ENCODE measurements at regions not wholly inside any gene's neighbourhood (a gene's known extent, or its start where the extent isn't known, plus 50 kb on each side); places are given as distances from the start of the nearest gene placed in this dataset.
A peak's percentile ranks its signal among the peaks of the same experiment; 100 is the strongest.
"Not testable (repeated sequence)": the region's sequence is repeated elsewhere in the genome, so short reads cannot be mapped to it uniquely, and the experiment has no call there.

DNA sequence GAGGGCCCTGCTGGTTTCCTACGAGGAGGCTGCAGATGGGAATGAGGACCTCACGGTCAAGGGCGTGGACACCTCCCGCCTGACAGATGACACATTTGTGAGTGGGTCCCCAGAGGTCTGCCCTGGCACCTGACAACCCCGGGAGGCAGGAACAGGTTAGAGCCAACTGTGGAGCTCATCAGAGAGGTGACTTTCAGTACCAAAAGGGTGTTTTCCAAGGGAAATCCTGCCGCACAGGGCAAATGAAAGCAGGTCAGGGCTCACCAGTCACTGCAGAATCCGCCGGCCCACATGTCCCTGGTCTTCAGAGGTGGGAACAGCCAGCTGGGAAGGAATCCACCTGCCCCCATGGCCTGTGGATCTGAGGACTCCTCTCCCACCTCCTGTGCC lies 176.9 kb downstream of the NPIPB11 start:
- not testable (repeated sequence) for DNase-seq; H3K9me3 Mint-ChIP-seq; H3K4me3 Mint-ChIP-seq; ATAC-seq (ENCODE audit: low read depth in 2 of 2); H3K27me3 Mint-ChIP-seq
- Mint-ChIP-seq H3K36me3 (peaks cover 0 to 15% of the 10 kb centered on the region in 2 donors), H3K27ac (peak overlapping the region in 2 of 6 donors; percentile 30 to 34), H3K4me1 (peaks cover 13 to 18% (median 14%) of the 10 kb centered on the region in 3 donors)

DNA sequence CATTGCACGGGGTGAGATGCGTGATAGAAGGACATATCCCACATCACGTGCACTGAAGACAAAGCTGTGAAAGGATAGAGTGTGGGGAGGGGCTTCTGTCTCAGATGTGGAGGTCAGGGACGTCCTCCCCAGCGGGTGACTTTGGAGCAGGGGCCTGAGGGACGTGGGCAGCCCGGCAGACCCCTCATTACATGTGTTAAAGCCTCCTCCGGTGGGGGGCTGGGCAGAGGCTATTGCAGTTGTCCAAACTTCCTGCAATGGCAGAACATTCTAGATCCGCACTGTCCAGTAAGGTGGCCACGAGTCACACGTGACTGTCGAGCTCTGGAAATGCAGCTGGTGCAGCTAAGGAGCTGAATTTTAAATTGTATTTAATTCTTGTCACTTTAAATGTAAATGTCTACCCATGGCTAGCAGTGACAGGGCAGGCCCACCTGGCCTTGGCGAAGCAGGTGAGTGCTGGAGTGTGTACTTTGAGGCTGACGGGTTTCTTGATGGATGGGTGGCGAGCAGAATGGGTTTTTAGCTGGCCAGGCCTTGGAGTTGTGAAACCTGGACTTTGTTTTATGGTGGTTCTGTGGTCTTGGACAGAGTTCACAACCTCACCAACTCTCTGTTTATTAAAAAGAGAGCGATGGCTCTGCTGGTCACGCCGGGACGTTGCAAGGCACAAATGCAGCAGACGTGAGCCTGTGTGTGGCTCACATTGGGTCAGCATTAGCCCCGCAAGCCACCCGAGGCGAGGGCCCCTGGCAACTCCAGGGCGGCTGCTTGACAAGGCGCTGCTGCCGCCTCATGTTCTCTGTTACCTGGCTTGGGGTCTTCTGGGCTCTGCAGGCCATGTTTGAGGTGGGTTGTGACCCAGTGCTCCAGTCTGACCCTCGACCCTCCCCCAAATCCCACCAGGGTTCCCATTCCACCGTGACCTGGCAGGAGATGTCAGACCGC lies 177.6 kb downstream of the NPIPB11 start:
- not testable (repeated sequence) for H3K36me3 Mint-ChIP-seq, H3K4me3 Mint-ChIP-seq

DNA sequence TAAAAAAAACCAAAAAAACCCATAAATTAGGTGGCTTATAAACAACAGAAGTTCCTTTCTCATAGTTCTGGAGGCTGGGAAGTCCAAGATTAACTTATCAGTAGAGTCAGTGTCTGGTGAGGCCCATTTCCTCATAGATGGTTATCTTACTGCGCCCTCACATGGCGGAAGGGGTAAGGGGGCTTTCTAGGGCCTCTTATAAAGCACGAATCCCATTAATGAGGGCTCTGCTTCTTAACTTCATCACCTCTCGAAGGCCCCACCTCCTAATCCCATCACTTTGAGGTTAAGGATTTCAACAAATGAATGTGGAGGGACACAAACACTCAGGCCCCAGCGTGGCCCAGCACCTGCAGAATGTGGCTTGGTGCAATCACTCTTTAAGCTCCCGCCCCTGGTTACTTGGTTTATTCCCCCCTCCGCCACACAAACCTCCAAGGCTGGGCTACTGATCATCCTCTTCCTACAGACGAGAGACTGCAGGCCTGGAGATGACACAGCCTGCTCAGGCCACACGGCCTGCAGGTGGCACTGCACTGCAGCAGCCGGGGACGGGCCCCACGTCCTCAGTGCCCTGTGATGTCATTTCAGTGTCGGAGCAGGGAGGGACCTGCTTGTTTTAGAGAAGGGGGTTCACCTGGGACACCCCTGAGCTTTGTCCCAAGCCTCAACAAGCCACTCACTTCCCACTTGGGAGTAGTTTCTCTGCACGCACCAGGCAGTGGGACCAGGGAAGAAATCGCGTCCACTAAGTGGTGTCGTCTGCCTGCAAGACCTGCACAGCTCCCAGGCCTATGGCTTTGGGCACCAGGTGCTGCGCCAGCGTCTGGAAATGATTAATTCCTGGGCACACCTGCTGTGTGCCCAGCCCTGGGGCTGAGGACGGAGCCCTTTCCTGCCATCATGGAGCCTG lies 178.5 kb downstream of the NPIPB11 start:
- ATAC-seq (ENCODE audit: low read depth in 2 of 2) (peak; percentile 99 to 100), DNase-seq (peak; percentile 55)
- not testable (repeated sequence) for H3K36me3 Mint-ChIP-seq, H3K9me3 Mint-ChIP-seq, H3K27me3 Mint-ChIP-seq, H3K4me3 Mint-ChIP-seq
- Mint-ChIP-seq H3K4me1 (peaks cover 9 to 18% (median 13%) of the 10 kb centered on the region in 3 donors), H3K27ac (peak overlapping the region in 2 of 6 donors; percentile 21 to 47)

More for the DNA sequence above, 177.6 kb downstream of the NPIPB11 start:
- H3K27me3 Mint-ChIP-seq; DNase-seq; H3K9me3 Mint-ChIP-seq; ATAC-seq (ENCODE audit: low read depth in 2 of 2): not testable (repeated sequence)
- H3K4me1 Mint-ChIP-seq, result peaks cover 9 to 18% (median 13%) of the 10 kb centered on the region in 3 donors
- H3K27ac Mint-ChIP-seq, result peak overlapping the region in 2 of 6 donors; percentile 21 to 47

DNA sequence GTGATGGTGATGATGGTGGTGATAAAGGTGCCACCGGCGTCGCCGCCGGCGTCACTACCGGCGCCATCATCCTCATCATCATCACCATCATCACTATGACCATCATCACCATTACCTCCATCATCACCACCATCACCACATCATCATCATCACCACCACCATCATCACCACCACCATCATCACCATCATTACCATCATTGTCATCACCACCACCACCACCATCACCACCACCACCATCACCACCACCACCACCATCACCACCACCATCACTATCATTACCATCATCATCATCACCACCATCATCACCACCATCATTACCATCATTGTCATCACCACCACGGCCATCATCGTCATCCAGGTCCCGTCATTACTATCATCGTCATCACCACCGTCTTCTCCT lies 179.7 kb downstream of the NPIPB11 start:
- H3K27ac Mint-ChIP-seq, result peak overlapping the region in 1 of 6 donors; percentile 82
- peak overlapping the region in 1 of 8 donors; percentile 60 for H3K4me3 Mint-ChIP-seq
- peaks cover 0 to 17% of the 10 kb centered on the region in 2 donors for H3K36me3 Mint-ChIP-seq
- no peak for ATAC-seq (ENCODE audit: low read depth in 2 of 2)
- H3K27me3 Mint-ChIP-seq, result no peaks in the 10 kb centered on the region
- peaks cover 9 to 18% (median 13%) of the 10 kb centered on the region in 3 donors for H3K4me1 Mint-ChIP-seq
- DNase-seq, result no peak
- peaks cover 0 to 3% (median 0%) of the 10 kb centered on the region in 7 donors for H3K9me3 Mint-ChIP-seq

DNA sequence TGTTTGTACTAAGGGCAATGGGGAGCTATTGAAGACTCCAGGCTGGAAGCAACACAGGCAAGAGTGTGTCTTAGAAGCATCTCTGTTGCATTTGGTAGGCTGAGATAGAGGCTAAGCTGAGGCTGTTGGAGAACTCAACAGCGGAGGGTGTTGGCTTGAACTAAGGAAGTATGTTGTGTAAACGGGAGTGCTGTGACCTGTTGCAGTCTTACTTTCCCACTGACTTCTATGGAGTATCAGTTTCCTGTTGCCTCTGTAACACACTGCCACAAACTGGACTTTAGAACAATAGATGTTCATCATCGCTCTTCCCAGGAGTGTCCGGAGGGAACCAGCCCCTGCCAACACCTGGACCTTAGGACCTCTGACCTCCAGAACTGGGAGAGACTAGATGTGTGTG lies 181.8 kb downstream of the NPIPB11 start:
- not testable (repeated sequence) for H3K9me3 Mint-ChIP-seq; DNase-seq; ATAC-seq (ENCODE audit: low read depth in 2 of 2); H3K27ac Mint-ChIP-seq; H3K4me3 Mint-ChIP-seq; H3K27me3 Mint-ChIP-seq
- Mint-ChIP-seq H3K4me1 (peaks cover 9 to 18% (median 13%) of the 10 kb centered on the region in 3 donors), H3K36me3 (peaks cover 0 to 23% of the 10 kb centered on the region in 2 donors)

DNA sequence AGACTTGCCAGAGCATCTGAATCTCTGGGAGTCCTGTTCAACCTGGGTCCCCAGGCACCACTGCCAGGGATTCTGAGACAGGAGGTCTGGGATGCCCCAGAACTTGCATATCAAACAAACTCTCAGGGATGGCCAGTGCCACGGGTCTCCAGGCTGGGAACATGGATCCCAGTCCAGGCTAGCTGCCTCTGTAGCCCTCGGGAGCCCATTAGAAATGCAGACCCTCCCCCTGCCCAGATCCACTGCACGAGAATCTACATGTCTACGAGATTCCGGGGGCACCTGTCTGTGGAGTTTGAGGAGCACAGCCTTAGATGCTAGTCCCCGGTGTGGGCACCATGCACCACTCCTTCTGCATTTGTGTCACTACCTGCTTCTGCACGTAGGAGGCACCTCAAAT lies 183.9 kb downstream of the NPIPB11 start:
- H3K4me1 Mint-ChIP-seq; H3K27ac Mint-ChIP-seq; H3K4me3 Mint-ChIP-seq; H3K9me3 Mint-ChIP-seq; ATAC-seq (ENCODE audit: low read depth in 2 of 2); H3K27me3 Mint-ChIP-seq; DNase-seq: not testable (repeated sequence)
- peaks cover 0 to 34% of the 10 kb centered on the region in 2 donors for H3K36me3 Mint-ChIP-seq

DNA sequence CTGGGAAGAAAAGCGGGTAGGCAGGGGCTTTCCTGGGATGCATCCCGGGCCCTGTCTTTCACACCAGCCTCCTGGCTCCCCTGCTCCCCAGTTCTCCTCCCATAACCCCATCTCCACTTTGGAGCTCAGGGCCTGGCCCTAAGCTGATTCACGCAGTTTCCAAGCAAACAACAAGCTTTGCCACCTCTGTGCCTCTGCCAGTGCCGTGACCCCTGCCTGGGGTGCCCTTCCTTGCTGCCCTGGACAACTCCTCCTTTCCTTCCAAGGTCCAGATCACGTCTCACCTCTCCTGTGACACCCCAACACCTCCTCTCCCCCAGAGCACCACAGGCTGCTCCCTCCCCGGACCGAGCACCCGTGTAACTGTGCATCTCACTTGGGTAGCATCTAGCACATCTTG lies 184.5 kb downstream of the NPIPB11 start:
- peaks cover 0 to 34% of the 10 kb centered on the region in 2 donors for H3K36me3 Mint-ChIP-seq
- H3K9me3 Mint-ChIP-seq; DNase-seq; ATAC-seq (ENCODE audit: low read depth in 2 of 2); H3K27me3 Mint-ChIP-seq; H3K4me3 Mint-ChIP-seq; H3K27ac Mint-ChIP-seq; H3K4me1 Mint-ChIP-seq: not testable (repeated sequence)

DNA sequence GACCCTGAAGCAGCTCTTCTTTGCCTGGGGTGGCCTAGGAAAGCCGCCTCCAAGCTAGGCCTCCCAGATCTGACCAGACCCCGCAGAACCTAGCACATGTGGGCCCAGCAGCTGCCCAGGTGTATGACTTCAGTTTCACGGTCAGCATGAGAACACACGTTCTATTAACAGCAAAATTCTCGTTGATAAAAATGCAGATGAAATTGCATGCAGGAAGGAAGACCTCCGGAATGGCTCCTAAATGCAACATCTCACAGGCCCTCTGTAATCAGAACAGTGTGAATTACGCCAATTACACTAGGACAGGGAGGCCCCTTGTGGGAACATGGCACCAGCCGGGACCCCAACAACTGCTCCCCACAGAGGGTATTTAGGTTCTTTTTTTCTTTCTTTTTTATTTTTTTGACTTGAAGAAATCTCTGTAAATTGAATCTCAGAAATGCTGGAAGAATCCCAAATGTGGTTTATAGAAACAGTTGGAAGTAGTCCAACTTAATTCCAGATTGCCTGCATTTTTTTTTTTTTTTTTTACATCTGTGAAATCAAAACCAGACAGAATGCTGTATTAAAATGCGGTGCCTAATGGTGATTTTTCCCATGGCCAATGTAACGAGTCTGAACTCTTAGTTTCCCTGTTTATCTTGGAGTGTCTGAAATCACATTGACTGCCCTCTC lies 185.1 kb downstream of the NPIPB11 start:
- H3K4me3 Mint-ChIP-seq; ATAC-seq (ENCODE audit: low read depth in 2 of 2); H3K27ac Mint-ChIP-seq; H3K4me1 Mint-ChIP-seq; H3K9me3 Mint-ChIP-seq; H3K27me3 Mint-ChIP-seq; DNase-seq: not testable (repeated sequence)
- peaks cover 0 to 34% of the 10 kb centered on the region in 2 donors for H3K36me3 Mint-ChIP-seq

DNA sequence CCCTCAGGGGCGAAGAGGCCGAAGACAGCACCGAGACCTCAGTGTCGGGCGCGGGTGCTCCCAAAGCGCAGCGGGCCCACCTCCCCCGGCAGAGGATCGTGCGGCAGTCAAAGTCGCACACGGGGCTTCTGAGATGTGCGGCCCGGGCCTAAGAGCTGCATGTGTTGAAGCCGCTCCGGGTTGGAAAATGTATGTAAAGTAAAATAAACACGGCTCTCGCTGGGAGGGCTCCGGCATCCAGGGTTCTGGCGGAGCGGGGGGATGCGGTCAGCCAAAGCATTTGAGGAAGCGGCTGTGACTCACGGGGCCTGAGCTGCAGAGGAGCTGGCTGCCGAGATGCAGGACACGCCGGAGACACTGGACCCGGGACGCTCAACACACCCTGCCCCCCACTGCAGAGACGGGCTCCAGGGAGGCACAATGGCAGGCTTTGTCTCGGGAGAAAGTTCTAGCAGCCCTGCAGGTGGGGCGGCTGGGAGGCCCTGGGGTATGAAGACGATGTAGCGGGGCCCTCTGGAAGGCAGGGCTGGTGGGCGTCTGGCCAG lies 185.8 kb downstream of the NPIPB11 start:
- not testable (repeated sequence) for ATAC-seq (ENCODE audit: low read depth in 2 of 2); H3K27me3 Mint-ChIP-seq; H3K9me3 Mint-ChIP-seq; H3K4me1 Mint-ChIP-seq; H3K27ac Mint-ChIP-seq; H3K4me3 Mint-ChIP-seq; DNase-seq
- peaks cover 0 to 34% of the 10 kb centered on the region in 2 donors for H3K36me3 Mint-ChIP-seq

DNA sequence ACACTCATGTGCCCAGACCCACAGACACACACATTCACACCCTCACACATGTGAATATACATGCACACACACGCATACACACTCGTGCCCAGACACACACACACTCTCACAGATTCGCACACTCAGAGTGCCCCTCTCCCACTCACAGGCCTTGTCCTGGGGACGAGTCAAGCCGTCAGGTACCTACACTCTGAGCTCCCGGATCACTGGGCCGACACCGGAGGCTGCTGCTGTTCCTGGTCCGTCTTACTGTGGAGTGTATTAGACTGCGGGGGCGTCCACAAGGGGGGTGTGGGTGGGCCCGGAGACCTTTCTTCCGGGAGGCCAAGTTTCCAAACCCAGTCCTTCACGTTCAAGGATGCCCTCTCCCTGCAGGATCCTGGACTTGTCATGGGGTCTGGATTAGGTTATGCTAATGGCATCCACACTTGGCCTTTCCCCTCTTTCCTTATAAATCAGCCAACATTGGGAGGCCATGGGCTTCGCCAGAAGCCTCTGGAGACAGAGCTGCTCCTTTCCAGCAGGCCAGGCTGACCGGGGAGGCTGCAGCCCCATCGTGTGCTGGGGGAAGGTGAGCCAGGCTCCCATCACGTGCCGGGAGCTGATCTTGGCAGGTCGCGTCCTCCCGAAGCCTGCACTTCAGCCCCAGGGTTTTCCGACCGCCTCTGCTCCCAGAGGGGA lies 186.4 kb downstream of the NPIPB11 start:
- not testable (repeated sequence) for H3K4me1 Mint-ChIP-seq; H3K27ac Mint-ChIP-seq; DNase-seq; H3K9me3 Mint-ChIP-seq; ATAC-seq (ENCODE audit: low read depth in 2 of 2); H3K4me3 Mint-ChIP-seq; H3K27me3 Mint-ChIP-seq
- peaks cover 0 to 34% of the 10 kb centered on the region in 2 donors for H3K36me3 Mint-ChIP-seq

DNA sequence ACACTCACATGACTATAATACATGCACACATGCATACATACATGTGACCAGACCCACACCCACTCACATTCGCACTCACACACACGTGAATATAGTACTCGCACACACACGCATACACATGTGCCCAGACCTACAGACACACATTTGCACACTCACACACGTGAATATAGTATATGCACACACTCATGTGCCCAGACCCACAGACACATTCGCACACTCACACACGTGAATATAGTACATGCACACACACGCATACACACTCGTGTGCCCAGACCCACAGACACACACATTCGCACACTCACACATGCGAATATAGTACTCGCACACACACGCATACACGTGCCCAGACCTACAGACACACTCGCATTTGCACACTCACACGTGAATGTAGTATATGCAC lies 186.9 kb downstream of the NPIPB11 start:
- ATAC-seq (ENCODE audit: low read depth in 2 of 2); DNase-seq; H3K27me3 Mint-ChIP-seq; H3K4me1 Mint-ChIP-seq; H3K9me3 Mint-ChIP-seq; H3K4me3 Mint-ChIP-seq: not testable (repeated sequence)
- peak overlapping the region in 1 of 6 donors; percentile 54 for H3K27ac Mint-ChIP-seq
- H3K36me3 Mint-ChIP-seq, result peaks cover 0 to 34% of the 10 kb centered on the region in 2 donors

DNA sequence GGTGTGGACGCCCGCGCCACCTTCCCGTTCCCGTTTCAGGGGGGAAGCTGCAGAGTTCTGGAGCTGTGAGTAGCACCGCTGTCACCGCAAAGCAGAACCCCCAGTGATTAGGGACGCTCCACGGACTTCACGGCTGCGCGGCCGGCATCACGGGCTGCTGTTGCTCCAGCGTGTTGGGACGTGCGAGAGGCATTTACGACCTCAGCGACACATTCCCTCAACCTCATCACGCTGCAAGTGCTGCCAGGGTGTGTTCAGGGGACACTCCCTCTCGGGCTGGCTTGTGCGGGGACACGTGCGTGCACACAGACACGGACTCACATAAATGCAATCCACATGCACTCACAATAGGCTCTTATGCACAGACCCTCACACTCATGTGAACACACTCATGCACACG lies 187.9 kb downstream of the NPIPB11 start:
- not testable (repeated sequence) for ATAC-seq (ENCODE audit: low read depth in 2 of 2); H3K4me3 Mint-ChIP-seq; DNase-seq; H3K4me1 Mint-ChIP-seq; H3K9me3 Mint-ChIP-seq; H3K27me3 Mint-ChIP-seq
- Mint-ChIP-seq H3K36me3 (peaks cover 0 to 34% of the 10 kb centered on the region in 2 donors), H3K27ac (peak overlapping the region in 1 of 6 donors; percentile 86)
